ENCODE measurements at regions not wholly inside any gene's neighbourhood (a gene's known extent, or its start where the extent isn't known, plus 50 kb on each side); places are given as distances from the start of the nearest gene placed in this dataset.

- Histone ChIP-seq H2AFZ (ENCODE audit: low read length) (no peak overlapping the region), H3K27ac (ENCODE audit: low read depth, low read length) (no peak overlapping the region), H3K27me3 (ENCODE audit: insufficient read depth, low read length) (no peaks in the 10 kb centered on the region), H3K4me2 (ENCODE audit: insufficient read depth, low read length) (no peak overlapping the region), H4K20me1 (ENCODE audit: insufficient read depth, low read length) (no peaks in the 10 kb centered on the region), H3K4me1 (ENCODE audit: insufficient read depth, low read length) (no peaks in the 10 kb centered on the region), H3K36me3 (ENCODE audit: insufficient read depth, low read length) (no peaks in the 10 kb centered on the region), H3K4me3 (ENCODE audit: insufficient read depth, low read length) (no peak overlapping the region), H3K9me3 (ENCODE audit: low read depth, low read length) (no peaks in the 10 kb centered on the region), H3K79me2 (ENCODE audit: insufficient read depth, low read length) (no peaks in the 10 kb centered on the region)
- DNase-seq (ENCODE audit: insufficient read length, low spot score, missing footprints) = no peak
- TF ChIP-seq CTCF (IDR thresholded peaks at IDR 0.05; ENCODE audit: extremely low read depth, low read depth, low read length) = no peak
Measured at GRCh38 chr3:182405759-182406158, 387.5 kb upstream of the ATP11B start.

- Histone ChIP-seq H3K27me3 (ENCODE audit: insufficient read depth, low read length) (no peaks in the 10 kb centered on the region), H2AFZ (ENCODE audit: low read length) (no peak overlapping the region), H3K4me1 (ENCODE audit: insufficient read depth, low read length) (no peaks in the 10 kb centered on the region), H4K20me1 (ENCODE audit: insufficient read depth, low read length) (no peaks in the 10 kb centered on the region), H3K27ac (ENCODE audit: low read depth, low read length) (no peak overlapping the region), H3K4me3 (ENCODE audit: insufficient read depth, low read length) (no peak overlapping the region), H3K4me2 (ENCODE audit: insufficient read depth, low read length) (no peak overlapping the region), H3K36me3 (ENCODE audit: insufficient read depth, low read length) (no peaks in the 10 kb centered on the region), H3K9me3 (ENCODE audit: low read depth, low read length) (no peaks in the 10 kb centered on the region), H3K79me2 (ENCODE audit: insufficient read depth, low read length) (no peaks in the 10 kb centered on the region)
- TF ChIP-seq CTCF (IDR thresholded peaks at IDR 0.05; ENCODE audit: extremely low read depth, low read depth, low read length) = no peak
- no peak for DNase-seq (ENCODE audit: insufficient read length, low spot score, missing footprints)
Measured at GRCh38 chr3:182406786-182407185, 386.5 kb upstream of the ATP11B start.

- H3K4me2 ChIP-seq (ENCODE audit: insufficient read depth, low read length) = no peak overlapping the region
- H4K20me1 ChIP-seq (ENCODE audit: insufficient read depth, low read length) = no peaks in the 10 kb centered on the region
- H3K4me1 ChIP-seq (ENCODE audit: insufficient read depth, low read length) = no peaks in the 10 kb centered on the region
- no peak overlapping the region for H3K27ac ChIP-seq (ENCODE audit: low read depth, low read length)
- no peak overlapping the region for H2AFZ ChIP-seq (ENCODE audit: low read length)
- no peak overlapping the region for H3K4me3 ChIP-seq (ENCODE audit: insufficient read depth, low read length)
- no peaks in the 10 kb centered on the region for H3K27me3 ChIP-seq (ENCODE audit: insufficient read depth, low read length)
- no peak for TF ChIP-seq CTCF (IDR thresholded peaks at IDR 0.05; ENCODE audit: extremely low read depth, low read depth, low read length)
- H3K36me3 ChIP-seq (ENCODE audit: insufficient read depth, low read length) = no peaks in the 10 kb centered on the region
- no peak for DNase-seq (ENCODE audit: insufficient read length, low spot score, missing footprints)
- no peaks in the 10 kb centered on the region for H3K79me2 ChIP-seq (ENCODE audit: insufficient read depth, low read length)
- peaks cover 2% of the 10 kb centered on the region for H3K9me3 ChIP-seq (ENCODE audit: low read depth, low read length)
Measured at GRCh38 chr3:182410051-182410450, 383.3 kb upstream of the ATP11B start.

- no peak for TF ChIP-seq CTCF (IDR thresholded peaks at IDR 0.05; ENCODE audit: extremely low read depth, low read depth, low read length)
Measured at GRCh38 chr3:182412066-182412465, 381.2 kb upstream of the ATP11B start.

More at GRCh38 chr3:182412066-182412465, 381.2 kb upstream of the ATP11B start:
- H3K4me1 ChIP-seq (ENCODE audit: insufficient read depth, low read length) = no peaks in the 10 kb centered on the region
- no peak overlapping the region for H3K4me2 ChIP-seq (ENCODE audit: insufficient read depth, low read length)
- H3K36me3 ChIP-seq (ENCODE audit: insufficient read depth, low read length) = no peaks in the 10 kb centered on the region
- peaks cover 2% of the 10 kb centered on the region for H3K9me3 ChIP-seq (ENCODE audit: low read depth, low read length)
- no peak overlapping the region for H3K27ac ChIP-seq (ENCODE audit: low read depth, low read length)
- no peak overlapping the region for H3K4me3 ChIP-seq (ENCODE audit: insufficient read depth, low read length)
- H3K27me3 ChIP-seq (ENCODE audit: insufficient read depth, low read length) = no peaks in the 10 kb centered on the region
- no peaks in the 10 kb centered on the region for H4K20me1 ChIP-seq (ENCODE audit: insufficient read depth, low read length)
- H3K79me2 ChIP-seq (ENCODE audit: insufficient read depth, low read length) = no peaks in the 10 kb centered on the region
- DNase-seq (ENCODE audit: insufficient read length, low spot score, missing footprints) = no peak
- no peak overlapping the region for H2AFZ ChIP-seq (ENCODE audit: low read length)
